Renal cortical epithelial cell (primary cell): ENCODE measurements at regions not wholly inside any gene's neighbourhood (a gene's known extent, or its start where the extent isn't known, plus 50 kb on each side); places are given as distances from the start of the nearest gene placed in this dataset.
A peak's percentile ranks its signal among the peaks of the same experiment; 100 is the strongest.
"Not testable (repeated sequence)": the region's sequence is repeated elsewhere in the genome, so short reads cannot be mapped to it uniquely, and the experiment has no call there.

ENCODE experiments used
- DNase-seq: peaks from one replicate; pipeline ENCODE4 v3.0.0-alpha.2; 2011; ENCODE audit warnings: low read depth

DNA sequence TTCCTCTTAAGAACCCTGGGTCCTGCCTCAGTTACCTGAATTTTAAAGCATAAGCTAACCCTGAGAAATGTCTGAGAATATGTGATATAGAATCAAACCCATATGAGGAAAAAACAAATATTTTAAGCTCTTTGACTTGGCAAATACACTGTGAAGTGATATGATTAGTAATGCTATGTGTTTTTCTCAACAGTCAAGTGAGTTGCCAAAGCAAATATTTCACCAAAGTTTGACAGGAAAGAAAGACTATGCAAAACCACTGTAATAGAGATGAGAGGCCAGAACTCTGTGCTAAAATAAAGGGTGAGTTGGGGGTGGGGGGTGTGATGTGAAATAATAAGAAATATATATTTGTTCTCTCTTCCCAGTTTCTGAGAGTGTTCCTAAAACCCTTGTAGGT lies 613.5 kb upstream of the CCDC179 start:
- DNase-seq = no peak

DNA sequence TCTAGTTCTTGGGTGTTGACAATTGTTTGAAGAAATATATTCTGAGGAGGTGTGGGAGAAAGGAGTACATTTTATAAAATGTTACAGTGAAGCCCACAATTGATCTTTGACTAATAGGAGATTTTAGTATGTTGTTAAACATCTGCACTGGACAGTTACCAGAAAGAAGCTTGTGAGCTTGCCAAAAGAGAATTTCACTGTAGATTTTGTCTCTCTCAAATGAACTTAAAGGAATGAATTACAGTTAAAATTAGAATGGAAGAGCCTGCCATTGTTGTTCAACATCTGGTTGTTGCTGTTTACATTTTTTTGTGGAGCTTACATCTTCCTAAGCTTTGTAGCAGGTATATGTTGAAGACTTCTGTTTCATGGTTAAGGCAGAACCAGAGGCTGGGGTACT lies 620.5 kb upstream of the CCDC179 start:
- DNase-seq = no peak

DNA sequence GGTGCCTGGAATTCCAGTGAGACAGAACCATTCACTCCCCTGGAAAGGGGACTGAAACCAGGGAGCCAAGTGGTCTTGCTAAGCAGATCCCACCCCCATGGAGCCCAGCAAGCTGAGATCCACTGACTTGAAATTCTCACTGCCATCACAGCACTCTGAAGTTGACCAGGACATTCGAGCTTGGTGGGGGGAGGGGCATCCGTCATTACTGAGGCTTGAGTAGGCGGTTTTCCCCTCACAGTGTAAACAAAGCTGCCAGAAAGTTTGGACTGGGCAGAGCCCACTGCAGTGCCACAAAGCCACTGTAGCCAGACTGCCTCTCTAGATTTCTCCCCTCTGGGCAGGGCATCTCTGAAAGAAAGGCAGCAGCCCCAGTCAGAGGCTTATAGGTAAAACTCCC lies 623.9 kb upstream of the CCDC179 start:
- peak; percentile 9 for DNase-seq

DNA sequence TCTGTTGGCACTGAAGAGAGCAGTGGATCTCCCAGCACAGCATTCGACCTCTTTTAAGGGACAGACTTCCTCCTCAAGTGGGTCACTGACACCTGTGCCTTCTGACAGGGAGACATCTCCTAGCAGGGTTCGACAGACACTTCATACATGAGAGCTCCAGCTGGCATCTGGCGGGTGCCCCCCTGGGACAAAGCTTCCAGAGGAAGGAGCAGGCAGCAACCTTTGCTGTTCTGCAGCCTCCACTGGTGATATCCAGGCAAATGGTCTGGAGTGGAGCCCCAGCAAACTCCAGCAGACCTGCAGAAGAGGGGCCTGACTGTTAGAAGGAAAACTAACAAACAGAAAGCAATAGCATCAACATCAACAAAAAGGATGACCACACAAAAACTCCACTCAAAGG lies 624.3 kb upstream of the CCDC179 start:
- DNase-seq = not testable (repeated sequence)

DNA sequence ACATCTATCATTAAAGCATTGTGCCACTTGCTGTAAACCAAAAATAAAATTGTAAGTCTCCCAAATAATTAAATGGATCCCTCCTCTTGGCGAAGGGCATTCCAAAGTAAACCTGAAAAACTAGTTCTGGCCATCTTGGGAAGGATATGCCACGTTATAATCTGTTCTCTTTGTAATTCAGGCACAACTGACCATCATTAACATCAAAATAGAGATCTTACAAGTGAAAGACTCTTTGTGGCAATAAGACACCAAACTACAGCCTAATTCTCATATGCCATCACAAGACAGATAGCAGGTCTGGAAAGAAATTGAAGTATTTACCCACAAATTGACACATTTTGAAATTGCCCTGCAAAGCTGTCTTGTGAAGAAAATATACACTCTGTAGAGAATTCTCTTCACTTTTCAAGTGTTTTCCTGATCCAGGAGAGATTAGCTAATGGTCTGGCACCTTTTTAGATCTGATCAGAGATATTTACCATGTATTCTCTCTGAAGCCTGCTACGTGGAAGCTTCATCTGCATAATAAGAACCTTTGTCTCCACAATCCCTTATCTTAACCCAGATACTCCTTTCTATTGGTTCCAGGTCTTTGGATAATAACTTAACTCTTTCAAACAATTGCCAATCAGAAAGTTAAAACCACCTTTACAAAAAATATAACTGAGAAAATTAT lies 630.4 kb upstream of the CCDC179 start:
- no peak for DNase-seq

DNA sequence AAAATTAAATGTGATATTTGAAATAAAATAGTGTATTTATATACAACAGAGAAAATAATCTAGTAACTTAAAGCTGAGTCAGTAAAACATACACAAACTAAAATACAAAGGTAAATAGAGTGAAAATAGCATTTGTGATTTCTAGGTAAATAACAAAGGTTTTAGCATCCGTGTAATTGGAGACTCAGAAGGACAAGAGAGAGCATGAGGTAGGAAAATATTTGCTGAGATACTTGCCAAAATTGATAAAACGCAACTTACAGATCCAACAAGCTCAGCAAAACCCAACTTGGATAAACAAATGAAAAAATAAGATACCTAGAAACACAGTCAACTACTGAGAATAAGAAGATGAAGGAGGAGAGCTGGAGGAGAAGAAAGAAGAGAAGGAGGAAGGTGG lies 634.7 kb upstream of the CCDC179 start:
- no peak for DNase-seq

DNA sequence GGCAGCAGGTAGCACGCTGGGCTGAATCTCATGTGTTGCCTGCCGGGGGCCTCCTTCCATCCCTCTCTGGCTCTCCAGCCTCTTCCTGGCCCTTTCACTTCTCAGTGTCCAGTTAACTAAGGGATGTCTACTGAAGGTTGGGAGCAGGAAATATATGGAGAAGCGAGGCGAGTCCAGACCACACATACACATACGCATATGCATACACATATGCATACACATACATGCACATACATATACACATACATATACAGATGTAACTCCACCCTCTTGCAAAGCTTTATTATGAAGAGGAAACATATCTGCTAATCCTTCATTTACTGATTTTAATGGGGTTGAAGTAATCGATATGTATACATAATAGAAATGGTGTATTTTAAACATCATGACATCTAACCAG lies 636.1 kb upstream of the CCDC179 start:
- DNase-seq = no peak

DNA sequence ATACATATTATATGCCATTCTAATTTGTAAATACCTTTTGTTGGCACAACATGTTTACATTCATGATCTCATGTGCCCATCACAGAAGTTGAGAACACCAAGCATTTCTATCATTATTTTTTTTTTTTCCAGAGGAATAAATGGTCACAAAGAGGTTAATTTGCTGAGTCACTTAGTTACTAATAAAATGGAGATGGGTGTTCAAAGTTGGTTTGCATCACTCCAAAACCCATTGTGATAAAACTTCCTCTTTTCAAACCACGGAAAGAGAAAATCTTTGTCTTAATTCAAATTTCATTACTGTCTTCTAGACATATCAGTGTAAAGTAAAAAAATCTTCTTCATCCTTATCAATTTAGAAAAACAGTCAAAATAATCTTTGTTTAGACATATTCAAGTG lies 636.8 kb upstream of the CCDC179 start:
- no peak for DNase-seq

DNA sequence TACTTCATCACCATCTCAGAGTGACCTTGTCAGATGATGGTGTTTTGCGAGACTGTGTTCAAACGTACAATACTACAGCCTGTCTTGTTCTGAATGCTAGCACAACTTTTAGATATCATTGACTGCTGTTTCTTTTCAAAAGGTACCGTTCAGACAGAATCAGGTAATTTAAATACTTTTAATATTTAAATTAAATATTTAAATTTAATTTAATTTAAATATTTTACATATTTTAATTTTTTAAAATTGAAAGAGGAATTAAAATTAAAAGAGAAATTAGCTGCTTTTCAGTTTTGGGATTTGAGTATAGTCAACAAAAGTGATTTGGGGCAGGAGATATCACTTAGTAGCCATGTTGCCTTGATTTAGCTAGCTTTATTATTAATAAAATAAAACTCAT lies 642.1 kb upstream of the CCDC179 start:
- DNase-seq = no peak

DNA sequence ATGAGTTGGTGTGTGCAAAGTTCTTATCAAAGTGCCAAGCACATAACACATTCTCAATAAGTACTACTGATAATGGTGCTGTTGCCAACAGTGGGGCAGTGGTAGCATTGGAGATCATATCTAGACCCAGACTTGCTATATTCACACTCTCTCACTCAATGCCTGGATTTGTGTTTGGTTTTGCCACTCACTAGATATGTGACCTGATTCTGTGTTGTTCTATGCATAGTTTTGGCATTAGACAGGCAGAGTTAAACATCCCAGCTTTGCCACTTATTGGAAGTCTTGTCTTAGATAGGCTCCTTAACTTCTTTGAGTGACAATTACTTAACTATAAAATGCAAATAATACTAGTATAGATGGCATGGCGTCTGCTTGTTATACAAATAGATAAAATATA lies 642.6 kb upstream of the CCDC179 start:
- DNase-seq = no peak

DNA sequence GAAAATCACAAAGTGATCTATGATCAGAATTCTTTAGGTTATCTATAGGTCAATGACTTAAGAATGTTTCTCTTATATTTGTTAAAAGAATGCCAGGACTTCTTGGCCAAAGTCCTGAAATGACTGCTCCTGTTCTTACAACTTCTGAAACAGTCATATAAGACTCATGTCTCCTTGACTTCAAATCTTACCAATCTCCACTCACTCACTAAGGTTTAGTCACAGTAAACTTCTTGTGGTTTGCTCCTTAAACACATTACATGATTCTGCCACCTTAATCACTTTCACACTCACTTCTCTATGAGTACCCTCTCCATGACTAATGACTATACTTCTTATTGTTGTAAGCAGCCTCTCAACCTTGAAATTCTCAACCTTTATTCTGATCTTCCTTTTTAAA lies 648.7 kb upstream of the CCDC179 start:
- peak; percentile 97 for DNase-seq

DNA sequence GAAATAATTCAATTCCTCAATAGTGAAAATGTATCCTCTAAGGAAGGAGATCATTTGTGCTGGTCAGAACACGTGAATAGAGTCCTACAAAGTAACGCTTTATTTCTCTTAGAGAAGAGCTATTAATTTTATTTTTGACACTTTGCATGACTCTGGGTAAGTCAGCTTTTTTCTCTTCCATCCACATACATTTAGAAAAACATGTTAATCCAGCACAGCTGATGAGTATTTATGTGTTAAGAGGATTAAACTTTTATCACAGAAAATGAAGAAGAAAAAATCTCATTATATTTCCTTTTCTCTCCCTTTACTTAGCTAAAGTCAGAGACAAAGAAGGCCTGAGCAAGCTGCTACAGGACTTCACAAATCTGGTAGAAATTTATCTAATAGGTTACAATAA lies 649.5 kb upstream of the CCDC179 start:
- no peak for DNase-seq

DNA sequence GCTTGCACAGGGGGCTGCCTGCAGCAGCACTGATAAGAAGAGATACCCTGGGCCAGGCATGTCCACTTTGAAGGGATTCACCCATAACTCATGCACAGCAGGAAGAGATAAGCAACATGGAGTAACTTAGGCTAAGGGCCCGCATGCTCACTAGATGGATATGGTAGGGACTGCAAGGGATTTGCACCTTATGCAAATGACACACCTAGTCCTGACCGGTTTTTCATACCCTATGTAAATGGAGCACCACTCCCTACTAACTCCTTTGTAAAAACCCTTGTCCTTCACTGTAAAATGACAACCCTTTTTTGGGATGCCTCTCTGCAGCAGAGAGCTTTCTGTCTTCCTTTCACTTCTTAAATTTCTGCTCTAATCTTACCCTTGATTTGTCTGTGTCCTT lies 658.9 kb upstream of the CCDC179 start:
- DNase-seq = no peak

DNA sequence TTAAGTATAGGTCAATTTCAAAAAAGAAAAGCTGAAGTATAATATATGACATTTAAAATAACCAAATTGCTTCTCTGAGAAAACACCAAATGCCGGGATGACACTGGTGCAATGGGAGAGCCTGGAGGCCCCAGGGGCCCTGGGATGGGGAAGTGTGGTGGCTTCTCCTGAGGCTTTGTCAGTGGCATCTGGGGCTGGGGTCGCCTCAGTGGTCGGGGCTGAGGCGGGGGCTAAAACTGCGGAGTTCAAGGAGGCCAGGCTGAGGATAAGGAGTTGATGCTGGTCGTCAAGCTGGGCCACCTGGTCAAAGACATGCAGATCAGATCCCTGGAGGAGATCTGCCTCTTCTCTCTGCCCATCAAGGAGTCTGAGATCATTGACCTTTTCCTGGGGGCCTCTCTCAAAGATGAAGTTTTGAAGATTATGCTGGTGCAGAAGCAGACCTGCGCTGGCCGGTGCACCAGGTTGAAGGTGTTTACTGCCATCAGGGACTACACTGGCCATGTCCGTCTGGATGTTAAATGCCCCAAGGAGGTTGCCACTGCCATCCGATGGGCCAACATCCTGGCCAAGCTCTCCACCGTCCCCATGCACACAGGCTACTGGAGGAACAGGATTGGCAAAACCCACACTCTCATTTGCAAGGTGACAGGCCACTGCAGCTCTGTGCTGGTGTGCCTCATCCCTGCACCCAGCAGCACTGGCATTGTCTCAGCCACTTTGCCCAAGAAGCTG lies 660.1 kb upstream of the CCDC179 start:
- DNase-seq = no peak

DNA sequence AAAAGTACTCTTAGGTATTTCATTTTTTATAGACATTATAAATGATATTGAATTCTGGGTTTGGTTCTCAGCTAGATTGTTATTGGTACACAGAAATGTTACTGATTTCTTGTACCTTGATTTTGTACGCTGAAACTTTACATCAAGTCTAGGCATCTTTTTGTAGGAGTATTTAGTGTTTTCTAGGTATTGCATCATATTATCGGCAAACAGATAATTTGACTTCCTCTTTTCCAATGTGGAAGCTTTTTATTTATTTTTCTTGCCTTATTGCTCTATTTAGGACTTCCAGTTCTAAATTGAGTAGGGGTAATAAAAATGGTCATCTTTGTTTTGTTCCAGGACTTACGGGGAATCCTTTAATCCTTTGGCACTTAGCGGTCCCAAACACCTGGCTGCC lies 676.6 kb upstream of the CCDC179 start:
- no peak for DNase-seq

DNA sequence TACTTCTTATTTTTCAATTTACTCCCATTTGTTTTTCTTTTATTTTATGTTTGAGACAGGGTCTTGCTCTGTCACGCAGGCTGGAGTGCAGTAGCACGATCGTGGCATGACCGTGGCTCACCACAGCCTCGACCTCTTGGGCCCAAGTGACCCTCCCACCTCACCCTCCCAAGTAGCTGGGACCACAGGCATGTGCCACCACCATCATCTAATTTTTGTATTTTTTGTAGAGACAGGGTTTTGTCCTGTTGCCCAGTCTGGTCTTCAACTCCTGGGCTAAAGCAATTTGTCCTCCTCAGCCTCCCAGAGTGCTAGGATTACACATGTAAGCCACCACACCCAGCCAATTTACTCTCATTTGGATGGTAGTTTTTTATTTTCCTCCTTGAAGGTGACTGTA lies 679.3 kb upstream of the CCDC179 start:
- no peak for DNase-seq

DNA sequence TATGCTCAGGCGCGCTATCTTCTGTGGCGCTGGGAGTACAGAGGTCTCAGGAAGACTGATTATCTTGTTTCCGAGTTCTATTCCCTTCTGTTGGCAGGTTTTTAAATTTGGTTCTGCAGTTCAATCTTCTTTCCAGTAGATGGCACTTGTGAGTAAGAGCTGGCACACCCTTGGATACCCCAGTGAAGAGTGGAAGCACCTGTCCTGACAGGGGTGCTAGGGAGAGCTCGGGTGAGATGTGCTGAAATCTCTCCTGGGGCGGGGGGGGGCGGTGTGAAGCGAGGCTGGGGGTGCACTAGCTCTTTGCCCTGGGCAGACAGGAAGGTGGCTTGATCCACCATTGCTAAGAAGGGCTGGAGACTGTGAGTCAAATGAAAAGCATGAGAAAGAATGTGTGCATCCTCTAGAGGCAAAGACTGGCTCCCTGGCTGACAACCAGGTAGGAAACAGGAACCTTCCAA lies 679.9 kb upstream of the CCDC179 start:
- DNase-seq = peak; percentile 22

DNA sequence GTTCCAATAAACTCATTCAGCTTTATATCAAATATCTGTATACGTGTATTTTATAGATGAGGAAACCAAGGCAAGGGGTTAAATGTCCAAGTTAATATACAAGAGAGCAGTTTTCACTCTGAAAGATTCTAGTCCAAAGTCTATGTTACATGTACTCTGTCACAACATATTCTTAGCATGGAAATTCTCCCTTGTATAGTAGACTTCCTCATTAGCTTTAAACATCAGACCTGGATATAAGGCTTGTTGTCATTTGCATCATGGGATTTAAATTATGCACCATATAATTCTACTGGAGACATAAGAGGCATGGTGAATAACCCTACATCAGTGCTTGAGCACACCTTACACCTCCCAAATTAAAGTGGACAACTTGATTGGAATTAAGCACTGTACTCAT lies 681.9 kb upstream of the CCDC179 start:
- DNase-seq = no peak

DNA sequence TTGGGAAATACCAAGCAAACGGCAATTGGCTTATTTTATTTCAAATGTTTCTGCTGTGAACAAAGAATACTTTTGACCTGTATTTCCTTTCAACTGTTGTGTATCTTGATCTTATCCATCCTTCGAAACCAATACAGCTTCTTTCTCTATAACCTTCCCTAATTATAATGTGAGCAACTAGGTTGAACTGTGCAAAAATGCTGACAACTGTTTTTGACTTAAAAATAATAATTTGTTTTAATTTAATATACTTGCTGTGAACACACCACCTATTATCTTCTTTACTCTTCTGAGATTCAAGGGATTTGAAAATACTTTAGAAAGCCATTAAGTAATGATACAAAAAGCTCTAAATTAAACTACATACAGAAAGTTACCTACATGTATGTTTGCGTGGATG lies 682.5 kb upstream of the CCDC179 start:
- no peak for DNase-seq

DNA sequence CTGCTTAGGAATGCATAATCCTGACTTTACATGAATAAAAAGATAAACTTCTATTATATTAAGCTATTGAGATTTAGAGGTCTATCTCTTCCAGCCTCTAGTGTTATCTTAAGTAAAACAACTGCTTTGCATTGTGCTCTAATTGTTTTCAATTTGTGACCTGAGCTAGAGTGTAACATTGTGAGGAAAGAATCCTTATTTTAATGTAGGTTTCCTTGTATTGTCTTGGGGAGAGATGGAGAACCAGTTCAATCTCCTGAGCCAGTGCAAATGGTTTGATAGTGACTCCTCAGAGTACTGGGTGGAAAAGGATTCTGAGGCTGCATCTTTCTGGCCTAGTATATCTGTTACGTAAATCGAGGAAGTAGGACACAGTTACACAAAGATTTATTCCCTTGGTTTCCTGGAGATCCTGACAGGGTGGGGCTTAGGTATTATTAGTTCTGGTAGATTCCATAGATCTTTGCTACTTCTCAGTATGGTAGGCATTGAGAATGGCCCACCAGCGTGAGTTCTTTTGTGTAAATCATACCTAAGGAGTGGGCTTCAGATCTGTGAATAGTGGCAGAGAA lies 683.5 kb upstream of the CCDC179 start:
- no peak for DNase-seq

DNA sequence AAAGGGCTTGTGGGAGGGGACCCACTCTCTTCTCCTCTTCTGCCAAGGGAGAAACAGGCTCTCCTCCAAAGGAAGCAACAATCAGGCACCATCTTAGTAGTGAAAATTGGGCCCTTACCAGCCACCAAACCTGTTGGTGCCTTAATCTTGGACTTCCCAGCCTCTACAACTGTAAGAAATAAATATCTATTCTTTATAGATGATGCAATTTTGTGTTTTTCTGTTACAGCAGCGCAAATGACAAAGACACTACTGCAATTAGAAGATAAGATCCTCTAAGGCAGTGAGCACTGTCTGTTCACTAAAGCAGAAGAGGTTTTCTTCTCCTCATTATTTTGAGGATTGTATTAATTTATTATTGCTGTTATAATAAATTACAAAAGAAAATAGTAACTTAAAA lies 691.4 kb upstream of the CCDC179 start:
- DNase-seq = no peak

DNA sequence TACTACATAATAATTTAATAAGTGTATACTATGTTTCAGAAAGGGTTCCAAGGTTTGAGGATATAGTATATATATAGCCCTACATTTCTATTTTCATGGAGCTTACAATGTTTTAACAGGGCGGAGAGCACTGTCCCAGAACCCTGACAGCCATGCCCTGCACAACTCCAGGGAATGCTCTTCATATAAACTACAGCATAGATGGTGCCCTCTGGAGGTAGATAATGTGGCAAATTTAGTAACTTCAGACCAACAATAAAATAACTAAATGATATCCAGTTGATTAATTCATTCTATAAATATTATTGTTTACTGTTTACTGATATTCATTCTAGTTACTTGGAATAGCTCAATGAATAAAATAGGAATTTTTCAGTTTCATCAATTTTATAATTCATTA lies 693.7 kb upstream of the CCDC179 start:
- DNase-seq = peak; percentile 7

DNA sequence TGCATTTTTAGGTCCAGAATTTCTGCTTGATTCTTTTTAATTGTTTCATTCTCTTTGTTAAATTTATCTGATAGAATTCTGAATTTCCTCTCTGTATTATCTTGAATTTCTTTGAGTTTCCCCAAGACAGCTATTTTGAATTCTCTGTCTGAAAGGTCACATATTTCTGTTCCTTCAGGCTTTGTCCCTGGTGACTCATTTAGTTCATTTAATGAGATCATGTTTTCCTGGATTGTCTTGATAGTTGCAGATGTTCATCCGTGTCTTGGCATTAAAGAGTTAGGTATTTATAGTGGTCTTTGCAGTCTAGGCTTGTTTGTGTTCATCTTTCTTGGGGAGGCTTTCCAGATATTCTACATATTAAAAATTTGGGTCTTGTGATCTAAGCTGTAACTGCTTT lies 694.8 kb upstream of the CCDC179 start:
- no peak for DNase-seq
